Kidney glomerular epithelial cell (primary cell): ENCODE measurements at regions not wholly inside any gene's neighbourhood (a gene's known extent, or its start where the extent isn't known, plus 50 kb on each side); places are given as distances from the start of the nearest gene placed in this dataset.

Source experiments
- DNase-seq: peaks from one replicate; lab custom pipeline; 2025; lab: John Stamatoyannopoulos, UW

GRCh38 chr6:15734118-15734897, 71.5 kb upstream of the DTNBP1 start:
- no peak for DNase-seq

GRCh38 chr6:15730922-15731321, 68.1 kb upstream of the DTNBP1 start:
- no peak for DNase-seq

GRCh38 chr6:15730442-15730841, 67.6 kb upstream of the DTNBP1 start:
- DNase-seq = no peak

- DNase-seq = no peak
Observed at GRCh38 chr6:15722731-15723130, 59.9 kb upstream of the DTNBP1 start.

GRCh38 chr6:15716889-15717288, 54.1 kb upstream of the DTNBP1 start:
- DNase-seq = no peak

GRCh38 chr6:15715851-15716250, 53.0 kb upstream of the DTNBP1 start:
- DNase-seq = peak; percentile 1

- peak; percentile 53 for DNase-seq
Observed at GRCh38 chr6:15715060-15715459, 52.2 kb upstream of the DTNBP1 start.

GRCh38 chr6:15714658-15715057, 51.8 kb upstream of the DTNBP1 start:
- no peak for DNase-seq

- DNase-seq = no peak
Observed at GRCh38 chr6:15713325-15713724, 50.5 kb upstream of the DTNBP1 start.

GRCh38 chr6:15712797-15713196, 50.0 kb upstream of the DTNBP1 start:
- DNase-seq = no peak
